GM23338 (cell line): ENCODE measurements at regions not wholly inside any gene's neighbourhood (a gene's known extent, or its start where the extent isn't known, plus 50 kb on each side); places are given as distances from the start of the nearest gene placed in this dataset.

Source experiments
- ATAC-seq: fragments of 200-7000 bp; cut with Tn5 transposase; 3 replicates; pipeline ENCODE4 v1.9.1; 2020
- DNase-seq: peaks from one replicate; pipeline ENCODE4 v3.0.0-alpha.2; 2015; ENCODE audit warnings: low spot score
- H2AFZ ChIP-seq: fragments of 200-600 bp; sonication (generic); 2 replicates; pipeline ENCODE4 v1.8.0; 2016; ENCODE audit warnings: antibody characterized with exemption, mild to moderate bottlenecking, moderate library complexity
- H3F3A ChIP-seq: fragments of 200-600 bp; sonication (generic); replicated peaks from 2 replicates; pipeline ENCODE4 v1.8.0; 2017; ENCODE audit warnings: antibody characterized with exemption, mixed run types, low read depth
- H3K27ac ChIP-seq: fragments of 200-600 bp; sonication (generic); 2 replicates; pipeline ENCODE4 v1.6.1; 2016; ENCODE audit warnings: low read depth
- H3K27me3 ChIP-seq: fragments of 200-600 bp; sonication (generic); 2 replicates; pipeline ENCODE4 v1.8.0; 2016; ENCODE audit warnings: mild to moderate bottlenecking, mixed run types, moderate library complexity; ENCODE audit not compliant: insufficient read depth
- H3K36me3 ChIP-seq: fragments of 200-600 bp; sonication (generic); 2 replicates; pipeline ENCODE4 v1.8.0; 2016; ENCODE audit warnings: mild to moderate bottlenecking; ENCODE audit not compliant: insufficient read depth
- H3K4me1 ChIP-seq: fragments of 200-600 bp; sonication (generic); 2 replicates; pipeline ENCODE4 v1.8.0; 2016; ENCODE audit warnings: mild to moderate bottlenecking, moderate library complexity; ENCODE audit not compliant: insufficient read depth
- H3K4me2 ChIP-seq: fragments of 200-600 bp; sonication (generic); 2 replicates; pipeline ENCODE4 v1.7.1; 2017; ENCODE audit warnings: mixed run types
- H3K4me3 ChIP-seq: fragments of 200-600 bp; sonication (generic); 2 replicates; pipeline ENCODE4 v1.6.1; 2016; ENCODE audit warnings: mixed run types
- H3K79me2 ChIP-seq: fragments of 200-600 bp; sonication (generic); replicated peaks from 2 replicates; pipeline ENCODE4 v1.8.0; 2017; ENCODE audit warnings: mild to moderate bottlenecking; ENCODE audit not compliant: insufficient read depth
- H3K9me2 ChIP-seq: fragments of 200-600 bp; sonication (generic); 2 replicates; pipeline ENCODE4 v1.8.0; 2017; ENCODE audit not compliant: insufficient read depth
- H4K20me1 ChIP-seq: fragments of 200-600 bp; sonication (generic); replicated peaks from 2 replicates; pipeline ENCODE4 v1.8.0; 2017; ENCODE audit warnings: mild to moderate bottlenecking; ENCODE audit not compliant: insufficient read depth
- H3K27ac Mint-ChIP-seq: 2 replicates; pipeline ENCODE4 v1.8.0; 2020; ENCODE audit warnings: inconsistent platforms, mild to moderate bottlenecking, moderate library complexity, mixed read lengths
- H3K27me3 Mint-ChIP-seq: 3 replicates; pipeline ENCODE4 v1.8.0; 2022; ENCODE audit warnings: low read depth, mild to moderate bottlenecking, moderate library complexity, mixed read lengths, inconsistent platforms; ENCODE audit not compliant: insufficient read depth, poor library complexity
- H3K36me3 Mint-ChIP-seq: 3 replicates; pipeline ENCODE4 v1.8.0; 2021; ENCODE audit warnings: low read depth, mild to moderate bottlenecking, inconsistent platforms, moderate library complexity, mixed read lengths
- H3K4me1 Mint-ChIP-seq: 3 replicates; pipeline ENCODE4 v1.8.0; 2020; ENCODE audit warnings: mild to moderate bottlenecking, inconsistent platforms, mixed read lengths
- H3K4me3 Mint-ChIP-seq: 3 replicates; pipeline ENCODE4 v1.8.0; 2021; ENCODE audit warnings: moderate library complexity, mild to moderate bottlenecking, inconsistent platforms, mixed read lengths
- H3K9me3 Mint-ChIP-seq: 3 replicates; pipeline ENCODE4 v1.8.0; 2020; ENCODE audit warnings: moderate library complexity, mild to moderate bottlenecking, inconsistent platforms, mixed read lengths
- ETS1 ChIP-seq: IDR thresholded peaks from 2 replicates; pipeline ENCODE4 v1.6.1; 2016; ENCODE audit warnings: antibody characterized with exemption
- EZH2 ChIP-seq: fragments of 200-600 bp; sonication (generic); IDR thresholded peaks from one replicate; pipeline ENCODE4 v1.8.0; 2017; ENCODE audit warnings: antibody characterized with exemption, mild to moderate bottlenecking, low read depth; ENCODE audit not compliant: unreplicated experiment
- NANOG ChIP-seq: IDR thresholded peaks from 2 replicates; pipeline ENCODE4 v1.6.1; 2016; ENCODE audit warnings: antibody characterized with exemption, borderline replicate concordance
- POLR2AphosphoS5 ChIP-seq: IDR thresholded peaks from 2 replicates; pipeline ENCODE4 v1.6.1; 2016; ENCODE audit warnings: antibody characterized with exemption, low read depth
- REST ChIP-seq: IDR thresholded peaks from one replicate; pipeline ENCODE4 v1.6.1; 2018; ENCODE audit warnings: antibody characterized with exemption; ENCODE audit not compliant: unreplicated experiment
- STAT1 ChIP-seq: IDR thresholded peaks from one replicate; pipeline ENCODE4 v1.6.1; 2016; ENCODE audit warnings: antibody characterized with exemption; ENCODE audit not compliant: unreplicated experiment
- ZNF114 ChIP-seq: fragments of 250-450 bp; sonication (Bioruptor Pico); IDR thresholded peaks from 2 replicates; pipeline ENCODE4 v1.5.0; 2020; ENCODE audit warnings: mild to moderate bottlenecking, moderate library complexity
- ZNF331 ChIP-seq: fragments of 250-450 bp; sonication (Bioruptor Pico); IDR thresholded peaks from 2 replicates; pipeline ENCODE4 v1.5.0; 2020; ENCODE audit warnings: low read depth, mild to moderate bottlenecking, moderate library complexity

- TF ChIP-seq STAT1 (no peak), EZH2 (no peak), ETS1 (no peak), NANOG (no peak)
Observed at GRCh38 chr4:19005211-19005610, 983.7 kb upstream of the LCORL start (continued).

- Histone ChIP-seq H3K36me3 (no peaks in the 10 kb centered on the region; the same call in 1 of the 2 replicates), H3K4me2 (no peak overlapping the region), H3K79me2 (no peaks in the 10 kb centered on the region), H3F3A (no peaks in the 10 kb centered on the region), H3K4me1 (no peaks in the 10 kb centered on the region), H2AFZ (no peak overlapping the region), H3K4me3 (no peak overlapping the region), H3K9me2 (0 out of 2 replicates have a peak, but pooled peaks cover 7% of the 10 kb centered on the region), H3K27ac (no peak overlapping the region), H3K27me3 (no peaks in the 10 kb centered on the region), H4K20me1 (no peaks in the 10 kb centered on the region)
- Mint-ChIP-seq H3K4me3 (no peak overlapping the region; the same call in 2 of the 3 replicates), H3K27me3 (peaks cover 2% of the 10 kb centered on the region), H3K9me3 (peaks cover 48% of the 10 kb centered on the region), H3K36me3 (peaks cover 58% of the 10 kb centered on the region), H3K4me1 (peaks cover 7% of the 10 kb centered on the region), H3K27ac (no peak overlapping the region)
- ATAC-seq (no peak), DNase-seq (peak; percentile 41)
- TF ChIP-seq POLR2AphosphoS5 (no peak), REST (no peak), ZNF331 (no peak), STAT1 (no peak), NANOG (no peak)
Observed at GRCh38 chr4:19002170-19002569, 980.6 kb upstream of the LCORL start.

GRCh38 chr4:18999595-18999994, 978.0 kb upstream of the LCORL start:
- no peak for TF ChIP-seq ZNF114 (CRISPR knock-in tag)
- Histone ChIP-seq H2AFZ (no peak overlapping the region), H3K27ac (no peak overlapping the region), H4K20me1 (no peaks in the 10 kb centered on the region), H3K79me2 (no peaks in the 10 kb centered on the region), H3K27me3 (no peaks in the 10 kb centered on the region), H3F3A (no peaks in the 10 kb centered on the region), H3K4me2 (no peak overlapping the region), H3K4me1 (no peaks in the 10 kb centered on the region), H3K9me2 (peaks cover 11% of the 10 kb centered on the region), H3K36me3 (no peaks in the 10 kb centered on the region; the same call in 1 of the 2 replicates), H3K4me3 (no peak overlapping the region)
- Mint-ChIP-seq H3K4me1 (no peaks in the 10 kb centered on the region), H3K4me3 (no peak overlapping the region), H3K27me3 (no peaks in the 10 kb centered on the region), H3K36me3 (peaks cover 71% of the 10 kb centered on the region), H3K9me3 (peaks cover 65% of the 10 kb centered on the region), H3K27ac (no peak overlapping the region)
- no peak for DNase-seq
- ATAC-seq = no peak
